A673 (cell line): ENCODE measurements at regions not wholly inside any gene's neighbourhood (a gene's known extent, or its start where the extent isn't known, plus 50 kb on each side); places are given as distances from the start of the nearest gene placed in this dataset.

ENCODE experiments used
- BruUV-seq: library from RNA; stranded (reverse); fragments of 400-500 nt; replicated peaks from 2 replicates; lab custom pipeline; 2021; lab: Mats Ljungman, UMichigan
- CTCF ChIA-PET: fragments of 300-600 bp; sonication (Branson Sonifier 250); formaldehyde crosslinking; loops from one replicate; lab custom pipeline; 2022; ENCODE audit warnings: antibody characterized with exemption; lab: Charles Lee
- POLR2A ChIA-PET: fragments of 300-600 bp; sonication (Branson Sonifier 250); formaldehyde crosslinking; loops from one replicate; lab custom pipeline; 2022; ENCODE audit warnings: antibody characterized with exemption; ENCODE audit not compliant: low non-redundant PET; lab: Charles Lee
- DNase-seq: peaks from one replicate; pipeline ENCODE4 v3.0.0-alpha.2; 2015; ENCODE audit warnings: low spot score
- H3K27ac ChIP-seq: fragments of 200-600 bp; sonication (generic); 2 replicates; pipeline ENCODE4 v1.5.1; 2016; ENCODE audit warnings: mixed run types, low read depth, mild to moderate bottlenecking, mixed read lengths, antibody characterized with exemption, low read length; ENCODE audit not compliant: poor library complexity, severe bottlenecking
- H3K27me3 ChIP-seq: fragments of 200-600 bp; sonication (generic); replicated peaks from 2 replicates; pipeline ENCODE4 v1.6.1; 2017; ENCODE audit warnings: mixed run types, low read depth, mild to moderate bottlenecking, mixed read lengths, antibody characterized with exemption, low read length; ENCODE audit not compliant: insufficient read depth, poor library complexity
- H3K36me3 ChIP-seq: fragments of 200-600 bp; sonication (generic); 2 replicates; pipeline ENCODE4 v1.6.1; 2016; ENCODE audit warnings: mixed run types, mild to moderate bottlenecking, mixed read lengths, antibody characterized with exemption, low read length; ENCODE audit not compliant: insufficient read depth, poor library complexity, severe bottlenecking
- H3K4me1 ChIP-seq: fragments of 200-600 bp; sonication (generic); 2 replicates; pipeline ENCODE4 v1.6.1; 2017; ENCODE audit warnings: mixed run types, mild to moderate bottlenecking, mixed read lengths, antibody characterized with exemption, low read length; ENCODE audit not compliant: insufficient read depth, poor library complexity, severe bottlenecking
- H3K4me3 ChIP-seq: fragments of 200-600 bp; sonication (generic); 2 replicates; pipeline ENCODE4 v1.5.1; 2016; ENCODE audit warnings: low read depth, mixed run types, mild to moderate bottlenecking, mixed read lengths, low read length; ENCODE audit not compliant: poor library complexity, severe bottlenecking
- H3K9me3 ChIP-seq: fragments of 200-600 bp; sonication (generic); 2 replicates; pipeline ENCODE4 v1.6.1; 2016; ENCODE audit warnings: mixed run types, low read depth, mild to moderate bottlenecking, mixed read lengths, antibody characterized with exemption, low read length; ENCODE audit not compliant: poor library complexity, severe bottlenecking
- CTCF ChIP-seq: fragments of 300-800, 200-600 bp; sonication (generic); conservative IDR thresholded peaks from 2 replicates; pipeline ENCODE4 v1.5.1; 2017; ENCODE audit warnings: low read depth, mild to moderate bottlenecking, antibody characterized with exemption, low read length, moderate library complexity, mixed read lengths
- EZH2 ChIP-seq: fragments of 200-600 bp; sonication (generic); IDR thresholded peaks from 2 replicates; pipeline ENCODE4 v1.6.1; 2017; ENCODE audit warnings: borderline replicate concordance, low read depth, mild to moderate bottlenecking, mixed read lengths, antibody characterized with exemption, low read length; ENCODE audit not compliant: poor library complexity, severe bottlenecking
- intact Hi-C: fragments of 100-400 bp; cut with micrococcal nuclease; formaldehyde crosslinking; loops from one replicate; pipeline ENCODE4 v1.10.0; 2022; ENCODE audit not compliant: unreplicated experiment

- Histone ChIP-seq H3K27me3 (no peaks in the 10 kb centered on the region), H3K36me3 (no peaks in the 10 kb centered on the region), H3K4me3 (no peak overlapping the region), H3K9me3 (no peaks in the 10 kb centered on the region), H3K4me1 (no peaks in the 10 kb centered on the region), H3K27ac (no peak overlapping the region)
- no peak for DNase-seq
- BruUV-seq = no TSS peak
- CTCF ChIA-PET = no interaction called here
- no peak for TF ChIP-seq CTCF
- no peak for TF ChIP-seq EZH2
- intact Hi-C loops = no loop called here
- POLR2A ChIA-PET = no interaction called here
Measured at GRCh38 chr6:71457929-71458328, 169.3 kb downstream of the OGFRL1 start.

GRCh38 chr6:71459162-71459561 is 170.6 kb downstream of the OGFRL1 start:
- POLR2A ChIA-PET = no interaction called here

GRCh38 chr6:71460933-71461332 is 172.3 kb downstream of the OGFRL1 start:
- no peak overlapping the region for H3K27ac ChIP-seq
- intact Hi-C loops = no loop called here
- H3K9me3 ChIP-seq = peaks cover 12% of the 10 kb centered on the region
- TF ChIP-seq EZH2 = no peak
- no peak for TF ChIP-seq CTCF
- H3K36me3 ChIP-seq = no peaks in the 10 kb centered on the region
- ChIA-PET POLR2A (no interaction called here), CTCF (no interaction called here)
- no peak overlapping the region for H3K4me3 ChIP-seq
- no peaks in the 10 kb centered on the region for H3K4me1 ChIP-seq
- DNase-seq = no peak
- no TSS peak for BruUV-seq
- no peaks in the 10 kb centered on the region for H3K27me3 ChIP-seq

More at GRCh38 chr6:71459162-71459561, 170.6 kb downstream of the OGFRL1 start:
- Histone ChIP-seq H3K27ac (no peak overlapping the region), H3K27me3 (no peaks in the 10 kb centered on the region), H3K36me3 (no peaks in the 10 kb centered on the region), H3K4me1 (no peaks in the 10 kb centered on the region), H3K4me3 (no peak overlapping the region), H3K9me3 (no peaks in the 10 kb centered on the region)
- BruUV-seq = no TSS peak
- intact Hi-C loops = no loop called here
- CTCF ChIA-PET = no interaction called here
- no peak for DNase-seq
- TF ChIP-seq EZH2 (no peak), CTCF (no peak)
